ENCODE measurements at regions not wholly inside any gene's neighbourhood (a gene's known extent, or its start where the extent isn't known, plus 50 kb on each side); places are given as distances from the start of the nearest gene placed in this dataset.

GRCh38 chr5:174159327-174160114, 114.0 kb downstream of the NSG2 start:
- in situ Hi-C loops (cut with MboI; ENCODE audit: low sequenced_read_pairs), result no loop called here

GRCh38 chr5:174165406-174165805, 119.9 kb downstream of the NSG2 start:
- in situ Hi-C loops (cut with MboI; ENCODE audit: low sequenced_read_pairs), result no loop called here

GRCh38 chr5:174166231-174167079, 120.9 kb downstream of the NSG2 start:
- in situ Hi-C loops (cut with MboI; ENCODE audit: low sequenced_read_pairs), result no loop called here

GRCh38 chr5:174167080-174167910, 121.8 kb downstream of the NSG2 start:
- in situ Hi-C loops (cut with MboI; ENCODE audit: low sequenced_read_pairs), result no loop called here

GRCh38 chr5:174172152-174172551, 126.6 kb downstream of the NSG2 start:
- in situ Hi-C loops (cut with MboI; ENCODE audit: low sequenced_read_pairs), result no loop called here

- in situ Hi-C loops (cut with MboI; ENCODE audit: low sequenced_read_pairs), result no loop called here
Observed at GRCh38 chr5:174172566-174172965, 127.1 kb downstream of the NSG2 start.

GRCh38 chr5:174173766-174174165, 128.3 kb downstream of the NSG2 start:
- in situ Hi-C loops (cut with MboI; ENCODE audit: low sequenced_read_pairs), result no loop called here

GRCh38 chr5:174175716-174176268, 130.3 kb downstream of the NSG2 start:
- in situ Hi-C loops (cut with MboI; ENCODE audit: low sequenced_read_pairs), result no loop called here

GRCh38 chr5:174176511-174176910, 131.0 kb downstream of the NSG2 start:
- in situ Hi-C loops (cut with MboI; ENCODE audit: low sequenced_read_pairs), result no loop called here

GRCh38 chr5:174177531-174177930, 132.0 kb downstream of the NSG2 start:
- in situ Hi-C loops (cut with MboI; ENCODE audit: low sequenced_read_pairs), result no loop called here

GRCh38 chr5:174177976-174178605, 132.6 kb downstream of the NSG2 start:
- in situ Hi-C loops (cut with MboI; ENCODE audit: low sequenced_read_pairs), result no loop called here

GRCh38 chr5:174180639-174181038, 135.1 kb downstream of the NSG2 start:
- in situ Hi-C loops (cut with MboI; ENCODE audit: low sequenced_read_pairs), result no loop called here

GRCh38 chr5:174182111-174182510, 136.6 kb downstream of the NSG2 start:
- in situ Hi-C loops (cut with MboI; ENCODE audit: low sequenced_read_pairs), result no loop called here

GRCh38 chr5:174183701-174184100, 138.2 kb downstream of the NSG2 start:
- in situ Hi-C loops (cut with MboI; ENCODE audit: low sequenced_read_pairs), result no loop called here

GRCh38 chr5:174185506-174185905, 140.0 kb downstream of the NSG2 start:
- in situ Hi-C loops (cut with MboI; ENCODE audit: low sequenced_read_pairs), result no loop called here

- in situ Hi-C loops (cut with MboI; ENCODE audit: low sequenced_read_pairs), result no loop called here
Observed at GRCh38 chr5:174186096-174186695, 140.7 kb downstream of the NSG2 start.

- in situ Hi-C loops (cut with MboI; ENCODE audit: low sequenced_read_pairs), result no loop called here
Observed at GRCh38 chr5:174187001-174187400, 141.5 kb downstream of the NSG2 start.

- in situ Hi-C loops (cut with MboI; ENCODE audit: low sequenced_read_pairs), result no loop called here
Observed at GRCh38 chr5:174187481-174187880, 142.0 kb downstream of the NSG2 start.

- in situ Hi-C loops (cut with MboI; ENCODE audit: low sequenced_read_pairs), result no loop called here
Observed at GRCh38 chr5:174188295-174188694, 142.8 kb downstream of the NSG2 start.

Data from HL-60/S4 treated with phorbol 12-myristate 13-acetate at 8.2 ng/mL for 4 days and 3 days (cell line).